Endothelial cell of umbilical vein (primary cell): ENCODE measurements at regions not wholly inside any gene's neighbourhood (a gene's known extent, or its start where the extent isn't known, plus 50 kb on each side); places are given as distances from the start of the nearest gene placed in this dataset.

ENCODE experiments used
- BruUV-seq: library from RNA; stranded (reverse); fragments of 400-500 nt; replicated peaks from 2 replicates; lab custom pipeline; 2021; lab: Mats Ljungman, UMichigan
- CTCF ChIA-PET: fragments of 300-600, 350-600 bp; sonication (Branson Sonifier 250); formaldehyde crosslinking; loops from one replicate; lab custom pipeline; 2021; ENCODE audit warnings: antibody characterized with exemption, inconsistent platforms; lab: Charles Lee
- POLR2A ChIA-PET: fragments of 300-600, 350-600 bp; sonication (Branson Sonifier 250); formaldehyde crosslinking; loops from one replicate; lab custom pipeline; 2021; ENCODE audit warnings: antibody characterized with exemption, inconsistent platforms; lab: Charles Lee
- DNase-seq: peaks from one replicate; pipeline ENCODE4 v3.0.0-alpha.2; 2011; ENCODE audit warnings: low read depth, low spot score
- FAIRE-seq: peaks from 2 replicates; lab custom pipeline; 2011; peaks lifted over from hg19 to GRCh38; lab: Jason Lieb, UNC
- H2AFZ ChIP-seq: 2 replicates; pipeline ENCODE4 v1.6.0; 2012; ENCODE audit warnings: low read depth, low read length, control low read depth, inconsistent platforms
- H3K27ac ChIP-seq: 2 replicates; pipeline ENCODE4 v1.5.1; 2011; ENCODE audit warnings: low read depth, mild to moderate bottlenecking, control low read depth, low read length, moderate library complexity; ENCODE audit not compliant: insufficient read depth
- H3K27me3 ChIP-seq, 2 experiments: 2 replicates each; pipeline versions ENCODE4 v1.6.0 to v1.6.1; 2011; ENCODE audit warnings: low read length in 2 of 2, mixed read lengths in 1 of 2; ENCODE audit not compliant: control insufficient read depth in 2 of 2, insufficient read depth in 2 of 2
- H3K36me3 ChIP-seq, 2 experiments: 2 replicates in 1 of 2; 3 replicates in 1 of 2; pipeline ENCODE4 v1.5.1; 2011; ENCODE audit warnings: low read length in 2 of 2, mild to moderate bottlenecking in 1 of 2, moderate library complexity in 1 of 2; ENCODE audit not compliant: control insufficient read depth in 2 of 2, insufficient read depth in 2 of 2; ENCODE audit errors: extremely low read depth in 1 of 2
- H3K4me1 ChIP-seq: 3 replicates; pipeline ENCODE4 v1.5.1; 2011; ENCODE audit warnings: mild to moderate bottlenecking, low read length; ENCODE audit not compliant: control insufficient read depth, insufficient read depth; ENCODE audit errors: extremely low read depth
- H3K4me2 ChIP-seq: 2 replicates; pipeline ENCODE4 v1.6.1; 2011; ENCODE audit warnings: low read length, control low read depth, mixed read lengths; ENCODE audit not compliant: insufficient read depth
- H3K4me3 ChIP-seq, 3 experiments: fragments of 200-600 bp in 1 of 3; sonication (generic), shearing (Covaris generic) in 1 of 3; replicated peaks in 1 of 3; 2 replicates each; pipeline ENCODE4 v1.5.1; 2011 to 2016; ENCODE audit warnings: control low read depth in 3 of 3, low read length in 3 of 3, mild to moderate bottlenecking in 2 of 3, inconsistent platforms in 1 of 3, low read depth in 1 of 3, moderate library complexity in 1 of 3; ENCODE audit not compliant: insufficient read depth in 1 of 3
- H3K79me2 ChIP-seq: 2 replicates; pipeline ENCODE4 v1.6.0; 2012; ENCODE audit warnings: low read length, inconsistent platforms; ENCODE audit not compliant: control insufficient read depth, insufficient read depth
- H3K9ac ChIP-seq: replicated peaks from 2 replicates; pipeline ENCODE3; 2011; ENCODE audit warnings: low read length, control low read depth; ENCODE audit not compliant: insufficient read depth; ENCODE audit errors: extremely low read depth
- H3K9me1 ChIP-seq: replicated peaks from 3 replicates; pipeline ENCODE4 v1.6.0; 2011; ENCODE audit warnings: mild to moderate bottlenecking, low read length; ENCODE audit not compliant: control insufficient read depth, insufficient read depth; ENCODE audit errors: extremely low read depth
- H3K9me3 ChIP-seq: replicated peaks from 2 replicates; pipeline ENCODE4 v1.5.1; 2012; ENCODE audit warnings: low read length, inconsistent platforms; ENCODE audit not compliant: control insufficient read depth, insufficient read depth
- H4K20me1 ChIP-seq: replicated peaks from 2 replicates; pipeline ENCODE3; 2011; ENCODE audit warnings: mild to moderate bottlenecking, low read length; ENCODE audit not compliant: control insufficient read depth, insufficient read depth; ENCODE audit errors: extremely low read depth
- EZH2 ChIP-seq: IDR thresholded peaks from 2 replicates; pipeline ENCODE4 v1.6.1; 2012; ENCODE audit warnings: borderline replicate concordance, low read depth, mild to moderate bottlenecking, moderate library complexity, low read length, inconsistent platforms; ENCODE audit not compliant: severe bottlenecking
- FOS ChIP-seq: IDR thresholded peaks from 2 replicates; pipeline ENCODE4 v1.6.1; 2011; ENCODE audit warnings: mild to moderate bottlenecking, low read length, moderate library complexity, borderline replicate concordance; ENCODE audit not compliant: insufficient read depth
- GATA2 ChIP-seq: IDR thresholded peaks from 2 replicates; pipeline ENCODE4 v1.7.0; 2011; ENCODE audit warnings: low read depth, mild to moderate bottlenecking, moderate library complexity, mixed read lengths, low read length; ENCODE audit not compliant: insufficient read length, insufficient read depth
- JUN ChIP-seq: IDR thresholded peaks from 2 replicates; pipeline ENCODE4 v1.6.1; 2011; ENCODE audit warnings: borderline replicate concordance, low read depth; ENCODE audit not compliant: insufficient read length, insufficient read depth
- MYC ChIP-seq: IDR thresholded peaks from one replicate; pipeline ENCODE4 v1.6.1; 2011; ENCODE audit warnings: mild to moderate bottlenecking, low read depth, low read length
- POLR2A ChIP-seq: IDR thresholded peaks from 2 replicates; pipeline ENCODE4 v1.6.1; 2012; ENCODE audit warnings: low read depth, mild to moderate bottlenecking, control low read depth, low read length
- POLR2AphosphoS5 ChIP-seq: IDR thresholded peaks from 2 replicates; pipeline ENCODE4 v1.6.1; 2012; ENCODE audit warnings: low read depth, mild to moderate bottlenecking, control low read depth, low read length, moderate library complexity; ENCODE audit not compliant: insufficient read depth
- dilution Hi-C: fragments of 300-500 bp; cut with MboI; formaldehyde crosslinking; loops from one replicate; pipeline ENCODE4 v1.15.0; 2019; ENCODE audit warnings: low sequenced_read_pairs; ENCODE audit not compliant: extremely low pct_ligation_motif_present
- intact Hi-C: fragments of 100-400 bp; cut with micrococcal nuclease; formaldehyde crosslinking; loops from one replicate; pipeline ENCODE4 v1.10.0; 2022
- TF ChIP-seq, protein P1 (sequence below), 2 donors: IDR thresholded peaks; 1 replicate in 1 of 2; 2 replicates in 1 of 2; pipeline ENCODE4 v1.5.1; 2011; ENCODE audit warnings: low read length in 2 of 2, mild to moderate bottlenecking in 2 of 2, moderate library complexity in 2 of 2, control low read depth in 1 of 2, inconsistent platforms in 1 of 2, low read depth in 1 of 2; ENCODE audit not compliant: insufficient read depth in 1 of 2; ENCODE audit errors: extremely low read depth in 1 of 2
- TF ChIP-seq, protein P2 (sequence below): IDR thresholded peaks from 2 replicates; pipeline ENCODE4 v1.6.1; 2011; ENCODE audit not compliant: insufficient read depth, insufficient read length

DNA sequence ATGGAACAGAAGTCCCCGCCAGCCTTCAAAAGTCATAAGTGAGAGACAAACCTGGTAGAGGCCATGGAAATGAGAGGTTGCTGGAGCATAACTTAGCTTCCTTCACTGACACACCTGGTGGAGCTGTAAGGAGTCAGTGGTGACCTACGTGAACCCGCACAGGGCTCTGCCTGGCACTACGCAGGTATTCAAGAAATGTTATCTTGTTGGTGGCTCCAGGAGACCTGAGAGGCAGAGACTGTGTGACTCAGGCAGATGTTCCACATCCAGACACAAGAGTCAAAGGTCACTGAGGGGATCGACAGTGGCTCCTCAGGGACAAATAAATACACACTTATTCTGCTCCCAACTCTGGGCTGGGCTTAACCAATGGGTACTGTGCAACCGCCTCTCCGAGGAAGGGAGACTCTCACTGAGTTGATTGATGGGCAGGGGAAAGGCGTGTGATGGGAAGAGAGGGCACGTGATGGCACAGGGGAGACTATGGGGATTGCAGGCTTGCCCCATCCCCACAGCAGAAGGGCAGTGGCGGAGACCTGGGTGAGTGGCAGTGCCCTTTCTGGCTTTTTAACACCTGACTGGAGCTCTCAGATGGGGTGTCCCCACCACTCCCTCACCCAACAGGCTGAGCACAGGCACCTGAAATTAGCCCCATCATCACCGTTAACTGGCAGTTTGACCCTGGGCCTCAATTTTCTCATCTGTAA, 111.7 kb upstream of the SMAD3 start:
- no peak for DNase-seq
- peaks cover 24% of the 10 kb centered on the region for H3K4me1 ChIP-seq
- H3K4me3 ChIP-seq = no peak overlapping the region
- dilution Hi-C loops (no loop called here), intact Hi-C loops (no loop called here)
- H3K9ac ChIP-seq = no peak overlapping the region
- H3K79me2 ChIP-seq = no peaks in the 10 kb centered on the region
- CTCF ChIA-PET = no interaction called here
- H3K27ac ChIP-seq = no peak overlapping the region
- TF ChIP-seq GATA2 = no peak
- no peak for TF ChIP-seq POLR2A
- no peak for TF ChIP-seq POLR2AphosphoS5
- TF ChIP-seq FOS = no peak
- no peak for TF ChIP-seq EZH2
- TF ChIP-seq, protein P1, sequence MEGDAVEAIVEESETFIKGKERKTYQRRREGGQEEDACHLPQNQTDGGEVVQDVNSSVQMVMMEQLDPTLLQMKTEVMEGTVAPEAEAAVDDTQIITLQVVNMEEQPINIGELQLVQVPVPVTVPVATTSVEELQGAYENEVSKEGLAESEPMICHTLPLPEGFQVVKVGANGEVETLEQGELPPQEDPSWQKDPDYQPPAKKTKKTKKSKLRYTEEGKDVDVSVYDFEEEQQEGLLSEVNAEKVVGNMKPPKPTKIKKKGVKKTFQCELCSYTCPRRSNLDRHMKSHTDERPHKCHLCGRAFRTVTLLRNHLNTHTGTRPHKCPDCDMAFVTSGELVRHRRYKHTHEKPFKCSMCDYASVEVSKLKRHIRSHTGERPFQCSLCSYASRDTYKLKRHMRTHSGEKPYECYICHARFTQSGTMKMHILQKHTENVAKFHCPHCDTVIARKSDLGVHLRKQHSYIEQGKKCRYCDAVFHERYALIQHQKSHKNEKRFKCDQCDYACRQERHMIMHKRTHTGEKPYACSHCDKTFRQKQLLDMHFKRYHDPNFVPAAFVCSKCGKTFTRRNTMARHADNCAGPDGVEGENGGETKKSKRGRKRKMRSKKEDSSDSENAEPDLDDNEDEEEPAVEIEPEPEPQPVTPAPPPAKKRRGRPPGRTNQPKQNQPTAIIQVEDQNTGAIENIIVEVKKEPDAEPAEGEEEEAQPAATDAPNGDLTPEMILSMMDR (IDR thresholded peaks at IDR 0.05; ENCODE audit: extremely low read depth in 1 of 2, insufficient read depth in 1 of 2, low read depth in 1 of 2, low read length in 2 of 2) = no peak
- no peak for TF ChIP-seq JUN
- no peak for TF ChIP-seq MYC
- TF ChIP-seq, protein P2, sequence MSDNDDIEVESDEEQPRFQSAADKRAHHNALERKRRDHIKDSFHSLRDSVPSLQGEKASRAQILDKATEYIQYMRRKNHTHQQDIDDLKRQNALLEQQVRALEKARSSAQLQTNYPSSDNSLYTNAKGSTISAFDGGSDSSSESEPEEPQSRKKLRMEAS = no peak
- no peak overlapping the region for H2AFZ ChIP-seq
- no peaks in the 10 kb centered on the region for H4K20me1 ChIP-seq
- FAIRE-seq = no peak
- POLR2A ChIA-PET = no interaction called here
- no peaks in the 10 kb centered on the region for H3K36me3 ChIP-seq
- BruUV-seq = no TSS peak
- H3K9me3 ChIP-seq = no peaks in the 10 kb centered on the region
- H3K27me3 ChIP-seq = no peaks in the 10 kb centered on the region
- H3K9me1 ChIP-seq = no peaks in the 10 kb centered on the region
- H3K4me2 ChIP-seq = no peak overlapping the region
